Mesenchymal stem cell (in vitro differentiated cells and primary cell): ENCODE measurements at regions not wholly inside any gene's neighbourhood (a gene's known extent, or its start where the extent isn't known, plus 50 kb on each side); places are given as distances from the start of the nearest gene placed in this dataset.

Experiments
- DNase-seq: peaks from one replicate; pipeline ENCODE4 v3.0.0-alpha.2; 2013
- H2AFZ ChIP-seq: one replicate; pipeline ENCODE4 v1.6.1; 2013; ENCODE audit warnings: low read depth, mild to moderate bottlenecking, control low read depth, inconsistent platforms, low read length, moderate library complexity
- H2AK5ac ChIP-seq: 2 replicates; pipeline ENCODE4 v1.6.1; 2013; ENCODE audit warnings: low read length, moderate library complexity, mild to moderate bottlenecking, inconsistent platforms; ENCODE audit not compliant: severe bottlenecking
- H2BK120ac ChIP-seq: one replicate; pipeline ENCODE4 v1.6.1; 2013; ENCODE audit warnings: low read depth, mild to moderate bottlenecking, inconsistent platforms, low read length, moderate library complexity
- H2BK12ac ChIP-seq, 2 experiments: one replicate each; pipeline ENCODE4 v1.6.1; 2013; ENCODE audit warnings: inconsistent platforms in 2 of 2, low read length in 2 of 2, mild to moderate bottlenecking in 2 of 2, moderate library complexity in 2 of 2, control low read depth in 1 of 2
- H2BK15ac ChIP-seq: one replicate; pipeline ENCODE4 v1.6.1; 2013; ENCODE audit warnings: mild to moderate bottlenecking, low read depth, inconsistent platforms; ENCODE audit not compliant: poor library complexity, severe bottlenecking
- H2BK5ac ChIP-seq: 2 replicates; pipeline ENCODE4 v1.6.1; 2013; ENCODE audit warnings: low read depth, mild to moderate bottlenecking, low read length, control low read depth, inconsistent platforms; ENCODE audit not compliant: poor library complexity, severe bottlenecking
- H3K14ac ChIP-seq, 2 experiments: one replicate each; pipeline ENCODE4 v1.6.1; 2013; ENCODE audit warnings: inconsistent platforms in 2 of 2, low read length in 2 of 2, control low read depth in 1 of 2, mild to moderate bottlenecking in 1 of 2, moderate library complexity in 1 of 2
- H3K18ac ChIP-seq, 2 experiments: one replicate each; pipeline ENCODE4 v1.6.1; 2013; ENCODE audit warnings: inconsistent platforms in 2 of 2, low read length in 2 of 2, control low read depth in 1 of 2, low read depth in 1 of 2, mild to moderate bottlenecking in 1 of 2
- H3K23ac ChIP-seq, 2 experiments: one replicate each; pipeline ENCODE4 v1.6.1; 2013; ENCODE audit warnings: inconsistent platforms in 2 of 2, low read length in 2 of 2, mild to moderate bottlenecking in 2 of 2, moderate library complexity in 2 of 2, control low read depth in 1 of 2
- H3K27ac ChIP-seq: 2 replicates; pipeline ENCODE4 v1.5.1; 2013; ENCODE audit warnings: mild to moderate bottlenecking, moderate library complexity, low read length, control low read depth, inconsistent platforms; ENCODE audit not compliant: poor library complexity, severe bottlenecking
- H3K27me3 ChIP-seq, 2 experiments: 2 replicates each; pipeline versions ENCODE4 v1.6.1 to v1.7.0; 2013; ENCODE audit warnings: low read length in 2 of 2, mild to moderate bottlenecking in 2 of 2, moderate library complexity in 2 of 2, control low read depth in 1 of 2, inconsistent platforms in 1 of 2; ENCODE audit not compliant: control insufficient read depth in 1 of 2, insufficient read depth in 1 of 2
- H3K36me3 ChIP-seq, 2 experiments: 2 replicates each; pipeline versions ENCODE4 v1.6.1 to v1.7.0; 2013; ENCODE audit warnings: low read length in 2 of 2, control low read depth in 1 of 2, inconsistent platforms in 1 of 2, low read depth in 1 of 2, mild to moderate bottlenecking in 1 of 2; ENCODE audit not compliant: insufficient read depth in 2 of 2, control insufficient read depth in 1 of 2
- H3K4ac ChIP-seq, 2 experiments: one replicate each; pipeline ENCODE4 v1.6.1; 2013; ENCODE audit warnings: inconsistent platforms in 2 of 2, low read length in 2 of 2, mild to moderate bottlenecking in 2 of 2, moderate library complexity in 2 of 2, control low read depth in 1 of 2, low read depth in 1 of 2
- H3K4me1 ChIP-seq: 2 replicates; pipeline ENCODE4 v1.6.1; 2013; ENCODE audit warnings: low read depth, low read length, control low read depth; ENCODE audit not compliant: control insufficient read depth, insufficient read depth
- H3K4me2 ChIP-seq: 2 replicates; pipeline ENCODE4 v1.6.1; 2013; ENCODE audit warnings: low read length, mild to moderate bottlenecking, inconsistent platforms; ENCODE audit not compliant: poor library complexity, severe bottlenecking
- H3K4me3 ChIP-seq, 2 experiments: 2 replicates each; pipeline versions ENCODE4 v1.5.1 to v1.7.0; 2013; ENCODE audit warnings: low read length in 2 of 2, mild to moderate bottlenecking in 2 of 2, control low read depth in 1 of 2, low read depth in 1 of 2; ENCODE audit not compliant: insufficient read depth in 1 of 2
- H3K79me1 ChIP-seq: replicated peaks from 2 replicates; pipeline ENCODE4 v1.6.1; 2013; ENCODE audit warnings: mild to moderate bottlenecking, control low read depth, low read length, inconsistent platforms; ENCODE audit not compliant: poor library complexity, severe bottlenecking
- H3K9ac ChIP-seq: 2 replicates; pipeline ENCODE4 v1.7.0; 2013; ENCODE audit warnings: mild to moderate bottlenecking, low read length, moderate library complexity
- H3K9me3 ChIP-seq: 2 replicates; pipeline ENCODE4 v1.7.0; 2013; ENCODE audit warnings: mild to moderate bottlenecking, low read length; ENCODE audit not compliant: control insufficient read depth
- H4K8ac ChIP-seq: one replicate; pipeline ENCODE4 v1.6.1; 2013; ENCODE audit warnings: inconsistent platforms, mild to moderate bottlenecking, low read length, moderate library complexity
- H4K91ac ChIP-seq: one replicate; pipeline ENCODE4 v1.6.1; 2013; ENCODE audit warnings: mild to moderate bottlenecking, low read length, inconsistent platforms
- WGBS: methylation state at CpG from one replicate; pipeline ENCODE4 v1.1.7; 2013; ENCODE audit warnings: mixed read lengths; 5-methylcytosine and 5-hydroxymethylcytosine counted together

DNA sequence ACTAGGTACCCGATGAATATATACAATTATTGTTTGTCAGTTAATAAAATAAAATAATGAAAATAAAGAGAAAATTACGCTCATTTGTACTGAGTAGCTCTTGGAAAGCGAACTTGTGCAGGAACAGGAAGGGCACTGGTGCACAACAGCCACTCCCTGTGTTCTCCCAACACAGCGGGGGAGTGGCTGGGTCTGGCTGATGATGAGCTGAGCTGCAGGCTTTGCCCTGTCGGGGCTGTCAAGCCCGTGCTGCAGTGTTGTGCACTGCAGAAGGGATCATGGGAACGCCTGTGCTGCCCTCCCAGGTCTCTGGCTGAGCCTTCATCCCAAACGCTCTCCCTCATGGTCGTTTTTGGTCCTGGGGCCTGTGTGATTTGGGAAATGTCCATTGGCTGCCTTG is 131.7 kb upstream of the MAP3K4 start:
- H3K4me1 ChIP-seq: no peaks in the 10 kb centered on the region
- H3K4ac ChIP-seq: no peak overlapping the region
- H3K4me2 ChIP-seq: no peak overlapping the region
- H2AK5ac ChIP-seq: no peak overlapping the region
- no peak overlapping the region for H3K9ac ChIP-seq
- no peak for DNase-seq
- H3K9me3 ChIP-seq: peaks cover 9% of the 10 kb centered on the region
- no peak overlapping the region for H3K27ac ChIP-seq
- WGBS: 61% methylated on average over 8 of the region's 9 CpGs
- H3K23ac ChIP-seq: no peak overlapping the region
- no peak overlapping the region for H3K14ac ChIP-seq
- H2BK120ac ChIP-seq: no peak overlapping the region
- H2AFZ ChIP-seq: no peak overlapping the region
- H2BK15ac ChIP-seq: no peak overlapping the region
- no peak overlapping the region for H2BK5ac ChIP-seq
- no peak overlapping the region for H2BK12ac ChIP-seq
- no peak overlapping the region for H3K4me3 ChIP-seq
- no peak overlapping the region for H3K18ac ChIP-seq
- no peaks in the 10 kb centered on the region for H3K79me1 ChIP-seq
- H3K36me3 ChIP-seq: no peaks in the 10 kb centered on the region
- no peak overlapping the region for H4K8ac ChIP-seq
- no peak overlapping the region for H4K91ac ChIP-seq
- H3K27me3 ChIP-seq: no peaks in the 10 kb centered on the region

DNA sequence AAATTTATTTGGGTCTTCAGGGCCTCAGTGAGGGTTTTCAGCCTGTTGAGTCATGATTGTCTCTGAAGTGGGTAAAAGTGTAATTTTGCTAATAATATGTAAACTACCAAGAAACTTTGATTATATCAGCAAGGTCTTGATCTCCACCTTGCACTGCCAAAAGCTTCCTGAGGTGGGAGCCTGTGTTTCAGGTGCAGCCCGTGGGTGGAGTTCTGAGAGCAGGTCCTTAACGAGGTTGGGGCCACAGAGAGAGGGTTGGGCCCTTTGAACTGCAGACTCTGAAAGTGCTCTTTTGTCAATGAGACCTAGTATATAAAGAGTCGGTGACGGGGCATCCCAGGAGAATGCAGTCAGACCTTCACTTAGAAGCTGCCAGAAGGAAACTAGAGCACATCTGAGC is 129.7 kb upstream of the MAP3K4 start:
- H3K79me1 ChIP-seq: no peaks in the 10 kb centered on the region
- H3K27ac ChIP-seq: no peak overlapping the region
- WGBS: 45% methylated on average over 4 of the region's 4 CpGs

DNA sequence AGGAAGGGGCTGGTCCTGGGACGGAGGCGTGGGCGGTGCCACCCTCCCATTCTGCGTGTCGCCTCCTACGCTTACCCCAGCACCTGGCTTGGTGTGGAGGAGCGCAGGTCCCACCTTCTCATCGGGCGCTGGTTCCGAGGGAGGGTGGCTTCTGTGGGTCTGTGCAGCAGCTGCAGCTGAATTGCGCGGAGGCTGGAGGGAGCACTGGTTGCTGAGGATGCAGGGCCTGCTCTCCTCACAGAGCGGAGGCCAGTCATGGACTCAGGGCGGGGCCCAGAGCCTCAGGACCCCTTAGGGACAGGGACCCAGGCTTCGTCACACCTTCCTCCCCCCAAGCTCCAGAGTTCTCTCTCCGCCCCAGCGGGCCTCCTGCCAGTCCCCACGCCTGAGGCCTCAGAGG is 127.8 kb upstream of the MAP3K4 start:
- H3K9me3 ChIP-seq: no peaks in the 10 kb centered on the region
- no peak overlapping the region for H4K91ac ChIP-seq
- 92% methylated on average over 18 of the region's 18 CpGs for WGBS
- no peak overlapping the region for H2BK15ac ChIP-seq
- H3K27ac ChIP-seq: no peak overlapping the region
- H2AK5ac ChIP-seq: no peak overlapping the region
- no peak overlapping the region for H3K4me3 ChIP-seq
- H2BK5ac ChIP-seq: no peak overlapping the region
- H3K4ac ChIP-seq: no peak overlapping the region
- DNase-seq: no peak
- H4K8ac ChIP-seq: no peak overlapping the region
- H3K27me3 ChIP-seq: no peaks in the 10 kb centered on the region
- no peak overlapping the region for H3K23ac ChIP-seq
- H2BK12ac ChIP-seq: no peak overlapping the region
- H3K36me3 ChIP-seq: no peaks in the 10 kb centered on the region
- H3K14ac ChIP-seq: no peak overlapping the region
- H3K9ac ChIP-seq: no peak overlapping the region
- no peaks in the 10 kb centered on the region for H3K79me1 ChIP-seq
- no peak overlapping the region for H3K4me2 ChIP-seq
- no peak overlapping the region for H3K18ac ChIP-seq
- H3K4me1 ChIP-seq: no peaks in the 10 kb centered on the region
- no peak overlapping the region for H2BK120ac ChIP-seq
- no peak overlapping the region for H2AFZ ChIP-seq

More for the DNA sequence above, 129.7 kb upstream of the MAP3K4 start:
- Histone ChIP-seq H2BK120ac (no peak overlapping the region), H3K4me1 (no peaks in the 10 kb centered on the region), H3K4ac (no peak overlapping the region), H3K18ac (no peak overlapping the region), H3K4me2 (no peak overlapping the region), H3K14ac (no peak overlapping the region), H3K9me3 (peaks cover 3% of the 10 kb centered on the region), H2BK5ac (no peak overlapping the region), H2AK5ac (no peak overlapping the region), H4K8ac (no peak overlapping the region), H3K23ac (no peak overlapping the region), H2BK12ac (no peak overlapping the region), H3K36me3 (no peaks in the 10 kb centered on the region), H3K4me3 (no peak overlapping the region), H3K9ac (no peak overlapping the region), H3K27me3 (no peaks in the 10 kb centered on the region), H2AFZ (no peak overlapping the region), H2BK15ac (no peak overlapping the region), H4K91ac (no peak overlapping the region)
- DNase-seq: no peak

DNA sequence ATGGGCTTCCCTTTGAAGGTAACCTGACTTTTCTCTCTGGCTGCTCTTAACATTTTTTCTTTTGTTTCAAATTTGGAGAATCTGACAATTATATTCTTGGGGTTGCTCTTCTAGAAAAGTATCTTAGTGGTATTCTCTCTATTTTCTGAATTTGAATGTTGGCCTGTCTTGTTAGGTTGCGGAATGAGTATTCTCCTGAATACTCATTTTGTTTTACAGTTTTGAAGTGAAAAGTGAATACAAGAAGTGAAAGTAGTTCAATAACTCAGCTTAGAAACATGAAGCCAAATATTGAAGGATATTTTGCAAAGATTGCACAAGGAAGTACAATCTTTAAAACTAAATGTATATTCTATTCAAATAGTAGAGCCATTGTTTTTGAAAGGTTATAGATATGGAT is 120.2 kb upstream of the MAP3K4 start:
- Histone ChIP-seq H2BK12ac (no peak overlapping the region), H2AK5ac (no peak overlapping the region), H3K9ac (no peak overlapping the region), H2BK15ac (no peak overlapping the region), H3K27ac (no peak overlapping the region), H3K4me1 (no peaks in the 10 kb centered on the region), H3K4me2 (no peak overlapping the region), H3K9me3 (no peaks in the 10 kb centered on the region), H3K18ac (no peak overlapping the region), H3K4ac (no peak overlapping the region), H3K23ac (no peak overlapping the region), H3K4me3 (no peak overlapping the region), H2BK120ac (no peak overlapping the region), H2AFZ (no peak overlapping the region), H4K91ac (no peak overlapping the region), H3K27me3 (no peaks in the 10 kb centered on the region), H3K14ac (no peak overlapping the region), H2BK5ac (no peak overlapping the region), H4K8ac (no peak overlapping the region), H3K36me3 (no peaks in the 10 kb centered on the region), H3K79me1 (no peaks in the 10 kb centered on the region)
- WGBS: 93% methylated on average over 1 of the region's 1 CpG
- no peak for DNase-seq
